ENCODE measurements at regions not wholly inside any gene's neighbourhood (a gene's known extent, or its start where the extent isn't known, plus 50 kb on each side); places are given as distances from the start of the nearest gene placed in this dataset.

GRCh38 chr18:7349181-7349837, 118.4 kb downstream of the LRRC30 start:
- TF ChIP-seq HMGXB4 (CRISPR knock-in tag; IDR thresholded peaks at IDR 0.05), result no peak
- no peak for TF ChIP-seq CTCF (IDR thresholded peaks at IDR 0.05)
- TF ChIP-seq CREB1 (CRISPR knock-in tag; IDR thresholded peaks at IDR 0.05), result no peak
- no peak for TF ChIP-seq MAX (CRISPR knock-in tag; IDR thresholded peaks at IDR 0.05)
- no peak for TF ChIP-seq TEAD1 (CRISPR knock-in tag; IDR thresholded peaks at IDR 0.05)
- no peak for TF ChIP-seq ZBTB21 (CRISPR knock-in tag; IDR thresholded peaks at IDR 0.05; ENCODE audit: borderline replicate concordance)
- TF ChIP-seq MXD4 (CRISPR knock-in tag; IDR thresholded peaks at IDR 0.05; ENCODE audit: borderline replicate concordance), result no peak
- no peak for TF ChIP-seq PRDM15 (CRISPR knock-in tag; IDR thresholded peaks at IDR 0.05)
- TF ChIP-seq, protein P1, sequence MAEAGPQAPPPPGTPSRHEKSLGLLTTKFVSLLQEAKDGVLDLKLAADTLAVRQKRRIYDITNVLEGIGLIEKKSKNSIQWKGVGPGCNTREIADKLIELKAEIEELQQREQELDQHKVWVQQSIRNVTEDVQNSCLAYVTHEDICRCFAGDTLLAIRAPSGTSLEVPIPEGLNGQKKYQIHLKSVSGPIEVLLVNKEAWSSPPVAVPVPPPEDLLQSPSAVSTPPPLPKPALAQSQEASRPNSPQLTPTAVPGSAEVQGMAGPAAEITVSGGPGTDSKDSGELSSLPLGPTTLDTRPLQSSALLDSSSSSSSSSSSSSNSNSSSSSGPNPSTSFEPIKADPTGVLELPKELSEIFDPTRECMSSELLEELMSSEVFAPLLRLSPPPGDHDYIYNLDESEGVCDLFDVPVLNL (CRISPR knock-in tag; IDR thresholded peaks at IDR 0.05; ENCODE audit: borderline replicate concordance, low read depth), result no peak
- no peak for TF ChIP-seq ELF4 (CRISPR knock-in tag; IDR thresholded peaks at IDR 0.05; ENCODE audit: low read depth)
